ENCODE measurements at regions not wholly inside any gene's neighbourhood (a gene's known extent, or its start where the extent isn't known, plus 50 kb on each side); places are given as distances from the start of the nearest gene placed in this dataset.

GRCh38 chr14:98782062-98782461, 489.9 kb downstream of the BCL11B start:
- TF ChIP-seq EP300 (IDR thresholded peaks at IDR 0.05) = no peak
- no peak for TF ChIP-seq CTCF (IDR thresholded peaks at IDR 0.05)
- TF ChIP-seq POLR2AphosphoS5 (IDR thresholded peaks at IDR 0.05) = no peak
- no peak for TF ChIP-seq POLR2A (IDR thresholded peaks at IDR 0.05; ENCODE audit: low read depth)
